SJCRH30 (cell line): ENCODE measurements at regions not wholly inside any gene's neighbourhood (a gene's known extent, or its start where the extent isn't known, plus 50 kb on each side); places are given as distances from the start of the nearest gene placed in this dataset.
"Not testable (repeated sequence)": the region's sequence is repeated elsewhere in the genome, so short reads cannot be mapped to it uniquely, and the experiment has no call there.

ENCODE experiments used
- DNase-seq, 2 experiments: peaks; one replicate each; pipeline ENCODE4 v3.0.0-alpha.2; 2015 to 2020
- H3K27ac ChIP-seq: fragments of 250-450 bp; sonication (Bioruptor Pico); 2 replicates; pipeline ENCODE4 v1.5.1; 2020; ENCODE audit warnings: mild to moderate bottlenecking, moderate library complexity
- H3K27me3 ChIP-seq: fragments of 250-450 bp; sonication (Bioruptor Pico); 2 replicates; pipeline ENCODE4 v1.5.1; 2020; ENCODE audit warnings: mild to moderate bottlenecking, moderate library complexity
- H3K36me3 ChIP-seq: fragments of 250-450 bp; sonication (Bioruptor Pico); 2 replicates; pipeline ENCODE4 v1.5.1; 2020; ENCODE audit warnings: mild to moderate bottlenecking, moderate library complexity
- H3K4me1 ChIP-seq: fragments of 250-450 bp; sonication (Bioruptor Pico); 2 replicates; pipeline ENCODE4 v1.5.1; 2020; ENCODE audit warnings: mild to moderate bottlenecking, moderate library complexity
- H3K4me3 ChIP-seq: fragments of 250-450 bp; sonication (Bioruptor Pico); 2 replicates; pipeline ENCODE4 v1.5.1; 2020; ENCODE audit warnings: mild to moderate bottlenecking, moderate library complexity
- H3K9me3 ChIP-seq: fragments of 250-450 bp; sonication (Bioruptor Pico); replicated peaks from 2 replicates; pipeline ENCODE4 v1.5.1; 2020; ENCODE audit warnings: mild to moderate bottlenecking, moderate library complexity

DNA sequence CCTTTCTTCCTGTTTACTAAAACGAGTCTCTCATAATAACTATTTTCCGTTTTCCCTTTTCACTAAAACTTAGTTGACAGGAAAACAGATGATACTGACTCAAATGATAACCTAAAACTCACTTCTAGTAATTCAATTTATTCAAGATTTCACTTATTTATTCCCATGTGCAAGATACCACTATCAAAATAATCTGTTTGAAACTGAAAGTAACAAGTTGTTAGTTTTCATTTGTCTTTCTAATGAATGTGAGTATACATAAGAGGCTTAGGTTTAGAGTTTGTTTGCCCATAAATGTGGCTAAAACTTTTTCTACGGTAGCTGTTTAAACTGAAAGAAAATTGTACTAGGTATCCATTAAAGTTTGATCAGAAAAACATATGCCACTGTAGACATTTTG, 314.9 kb upstream of the STEAP1 start:
- DNase-seq, result no peak
- Histone ChIP-seq H3K27ac (no peak overlapping the region), H3K4me1 (peaks cover 24% of the 10 kb centered on the region), H3K4me3 (no peak overlapping the region), H3K27me3 (no peaks in the 10 kb centered on the region), H3K9me3 (no peaks in the 10 kb centered on the region), H3K36me3 (no peaks in the 10 kb centered on the region)

DNA sequence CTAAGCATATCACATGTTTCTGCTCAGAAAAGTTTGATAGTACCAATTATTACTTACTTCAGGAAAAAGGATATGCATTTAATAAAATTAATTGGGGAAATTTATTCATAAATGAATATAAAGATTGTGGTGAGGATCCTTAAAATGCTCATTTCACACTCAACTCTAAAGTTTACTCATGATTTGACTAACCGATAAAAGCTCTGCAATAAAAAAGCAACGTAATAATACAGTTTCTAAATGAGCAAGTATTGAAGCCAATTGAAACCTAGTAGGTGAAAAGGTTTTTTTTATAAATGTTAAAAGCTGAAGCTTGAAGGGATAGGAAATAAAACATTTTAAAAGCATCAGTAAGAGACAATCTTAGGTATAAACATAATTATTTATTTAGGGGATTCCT, 308.3 kb upstream of the STEAP1 start:
- Histone ChIP-seq H3K4me3 (no peak overlapping the region), H3K36me3 (no peaks in the 10 kb centered on the region), H3K4me1 (no peaks in the 10 kb centered on the region), H3K27ac (no peak overlapping the region), H3K27me3 (no peaks in the 10 kb centered on the region), H3K9me3 (no peaks in the 10 kb centered on the region)
- no peak for DNase-seq

DNA sequence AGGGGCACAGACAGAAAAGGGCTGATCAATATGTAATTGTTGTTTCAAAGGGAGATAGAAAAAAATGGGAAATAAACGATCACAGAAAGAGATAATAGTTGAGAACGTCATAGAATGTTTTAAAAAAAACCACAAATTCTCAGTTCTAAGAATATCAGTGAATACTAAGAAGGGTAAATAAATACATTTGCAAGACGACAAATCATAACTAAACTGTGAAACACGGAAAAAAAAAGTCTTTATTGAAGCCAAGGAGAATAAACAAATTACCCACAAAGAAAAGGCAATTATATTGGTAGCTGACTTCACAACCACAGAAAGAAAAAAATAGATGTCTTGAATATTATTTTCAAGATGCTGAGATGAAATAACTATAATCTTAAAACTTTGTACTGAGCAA, 305.2 kb upstream of the STEAP1 start:
- no peak overlapping the region for H3K4me3 ChIP-seq
- no peaks in the 10 kb centered on the region for H3K9me3 ChIP-seq
- no peaks in the 10 kb centered on the region for H3K27me3 ChIP-seq

DNA sequence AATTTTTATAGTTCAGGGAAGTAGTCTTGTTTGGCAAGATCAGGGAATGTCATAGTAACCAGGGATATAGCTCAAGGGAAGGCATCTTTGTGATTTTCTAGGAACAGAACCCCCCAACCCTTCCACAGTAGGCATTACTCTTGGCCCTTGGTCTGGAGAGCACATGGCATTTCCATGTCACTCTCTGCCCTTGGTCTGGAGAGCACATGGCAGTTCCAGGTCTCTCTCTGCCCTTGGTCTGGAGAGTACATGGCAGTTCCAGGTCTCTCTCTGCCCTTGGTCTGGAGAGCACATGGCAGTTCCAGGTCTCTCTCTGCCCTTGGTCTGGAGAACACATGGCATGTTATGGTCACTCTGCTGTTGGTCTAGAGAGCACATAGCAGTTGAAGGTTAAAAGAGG, 297.2 kb upstream of the STEAP1 start:
- not testable (repeated sequence) for H3K27ac ChIP-seq, H3K27me3 ChIP-seq, H3K4me1 ChIP-seq, H3K36me3 ChIP-seq, DNase-seq, H3K4me3 ChIP-seq
- H3K9me3 ChIP-seq, result peaks cover 11% of the 10 kb centered on the region

More for the DNA sequence above, 305.2 kb upstream of the STEAP1 start:
- no peaks in the 10 kb centered on the region for H3K36me3 ChIP-seq
- H3K27ac ChIP-seq, result no peak overlapping the region
- no peak for DNase-seq
- no peaks in the 10 kb centered on the region for H3K4me1 ChIP-seq

DNA sequence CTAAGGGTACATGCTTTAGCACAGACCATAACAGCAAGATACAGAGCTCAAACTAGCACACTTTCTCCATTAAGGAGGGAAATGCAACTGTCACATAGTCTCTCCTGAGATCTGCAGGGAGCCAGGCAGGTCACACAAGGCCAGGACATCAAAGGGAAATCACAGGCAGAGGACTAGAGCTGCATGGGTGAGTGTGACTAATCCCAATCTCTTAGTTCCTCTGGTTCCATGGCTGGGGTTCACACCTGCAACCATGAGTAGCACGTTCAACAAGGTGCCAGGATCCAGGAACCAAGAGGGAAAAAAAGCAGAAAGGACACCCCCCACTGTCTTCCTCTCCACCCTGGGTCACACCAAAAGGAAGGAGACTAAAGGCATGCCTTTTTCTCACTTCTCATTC, 296.5 kb upstream of the STEAP1 start:
- Histone ChIP-seq H3K27me3 (no peaks in the 10 kb centered on the region), H3K9me3 (peaks cover 11% of the 10 kb centered on the region), H3K4me3 (no peak overlapping the region), H3K36me3 (no peaks in the 10 kb centered on the region), H3K4me1 (no peaks in the 10 kb centered on the region), H3K27ac (no peak overlapping the region)
- no peak for DNase-seq

DNA sequence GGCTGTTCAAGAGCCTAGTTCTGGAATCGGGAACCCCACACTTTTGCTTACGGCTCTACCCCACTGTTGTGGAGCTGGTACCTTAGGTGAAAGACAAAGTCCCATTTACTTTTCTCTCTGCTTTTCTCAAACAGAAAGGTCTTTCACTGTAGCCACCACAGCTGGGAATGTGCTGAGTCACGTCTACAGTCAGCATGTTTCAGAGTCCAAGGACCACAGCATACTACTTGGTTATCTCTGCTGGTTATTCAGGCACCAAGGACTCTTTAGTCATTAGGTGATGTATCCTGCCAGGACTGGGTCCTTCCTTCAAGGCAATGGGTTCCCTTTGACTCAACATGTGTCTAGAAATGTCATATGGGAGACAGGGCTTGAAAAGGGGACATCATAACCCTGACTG, 266.8 kb upstream of the STEAP1 start:
- Histone ChIP-seq H3K27ac (peak overlapping the region; percentile 22; the same call in 1 of the 2 replicates), H3K9me3 (no peaks in the 10 kb centered on the region)

DNA sequence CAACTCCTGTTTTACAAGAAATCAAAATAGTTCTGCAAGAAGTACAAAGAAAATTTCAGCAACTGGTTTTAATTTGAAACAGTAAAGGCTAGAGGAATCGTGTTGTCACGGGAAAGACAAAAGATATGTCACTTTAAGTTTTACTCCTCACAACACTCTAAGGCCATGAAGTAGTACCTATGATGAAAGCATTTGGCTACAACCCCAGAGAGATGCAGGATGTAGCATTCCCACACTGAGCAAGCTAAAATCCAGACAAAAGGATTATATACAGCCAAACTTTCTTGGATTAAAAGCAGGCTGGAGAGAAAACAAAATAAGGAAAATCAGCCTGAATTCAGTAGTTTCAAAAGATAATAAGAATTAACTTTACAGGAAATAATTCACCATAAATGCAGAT, 245.5 kb upstream of the STEAP1 start:
- H3K9me3 ChIP-seq, result 0 out of 2 replicates have a peak, but pooled peaks cover 3% of the 10 kb centered on the region
- H3K36me3 ChIP-seq, result no peaks in the 10 kb centered on the region
- H3K4me1 ChIP-seq, result no peaks in the 10 kb centered on the region; the same call in 1 of the 2 replicates
- no peaks in the 10 kb centered on the region for H3K27me3 ChIP-seq
- no peak for DNase-seq
- H3K4me3 ChIP-seq, result no peak overlapping the region
- H3K27ac ChIP-seq, result no peak overlapping the region

More for the DNA sequence above, 266.8 kb upstream of the STEAP1 start:
- H3K4me1 ChIP-seq, result peaks cover 9% of the 10 kb centered on the region
- H3K4me3 ChIP-seq, result no peak overlapping the region
- H3K27me3 ChIP-seq, result no peaks in the 10 kb centered on the region; the same call in 1 of the 2 replicates
- peak; percentile 28 to 36 for DNase-seq
- H3K36me3 ChIP-seq, result no peaks in the 10 kb centered on the region

DNA sequence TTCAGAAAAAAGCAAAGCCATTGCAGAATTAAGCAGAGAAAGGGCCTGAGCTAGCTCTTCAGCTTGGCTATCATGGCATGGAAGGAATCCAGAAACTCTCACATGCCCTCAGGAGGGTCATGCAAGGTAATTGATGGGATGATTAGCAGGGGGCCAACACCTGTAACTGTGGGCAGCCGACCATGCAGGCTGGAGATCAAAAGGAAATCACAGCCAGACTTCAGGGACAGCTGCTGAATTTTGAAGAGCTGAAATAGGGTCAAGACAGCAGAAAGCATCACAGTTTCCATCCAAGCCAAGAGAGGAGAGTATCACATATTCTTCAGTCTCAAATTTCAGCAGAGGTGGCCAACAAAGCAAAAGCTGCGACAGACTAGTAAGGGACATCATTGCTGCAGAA, 239.6 kb upstream of the STEAP1 start:
- H3K4me1 ChIP-seq, result no peaks in the 10 kb centered on the region
- H3K4me3 ChIP-seq, result no peak overlapping the region
- no peak overlapping the region for H3K27ac ChIP-seq
- H3K27me3 ChIP-seq, result no peaks in the 10 kb centered on the region
- DNase-seq, result peak in 1 of 2 experiments; percentile 14
- no peaks in the 10 kb centered on the region for H3K36me3 ChIP-seq
- H3K9me3 ChIP-seq, result no peaks in the 10 kb centered on the region

DNA sequence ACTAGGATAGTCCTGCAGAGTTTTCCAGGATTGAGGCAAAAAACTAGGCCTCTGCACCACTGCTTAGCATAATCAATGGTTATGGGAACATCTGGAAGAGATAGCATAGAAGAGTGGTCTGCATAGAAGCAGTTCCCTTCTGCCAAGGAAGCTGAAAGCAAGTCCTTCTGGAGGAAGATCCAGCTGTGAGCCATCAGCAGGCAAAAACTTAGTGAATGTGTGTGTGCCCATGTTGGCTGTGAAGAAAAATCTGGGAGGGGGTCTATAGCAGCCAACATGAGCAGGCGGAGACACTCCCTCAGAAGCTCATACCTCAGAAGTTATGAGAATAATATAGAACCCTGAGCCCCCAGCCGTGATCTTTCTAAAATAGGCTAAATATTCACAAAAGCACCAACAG, 228.1 kb upstream of the STEAP1 start:
- Histone ChIP-seq H3K27ac (no peak overlapping the region), H3K27me3 (no peaks in the 10 kb centered on the region), H3K4me3 (no peak overlapping the region), H3K4me1 (no peaks in the 10 kb centered on the region), H3K36me3 (no peaks in the 10 kb centered on the region), H3K9me3 (0 out of 2 replicates have a peak, but pooled peaks cover 8% of the 10 kb centered on the region)
- DNase-seq, result no peak

DNA sequence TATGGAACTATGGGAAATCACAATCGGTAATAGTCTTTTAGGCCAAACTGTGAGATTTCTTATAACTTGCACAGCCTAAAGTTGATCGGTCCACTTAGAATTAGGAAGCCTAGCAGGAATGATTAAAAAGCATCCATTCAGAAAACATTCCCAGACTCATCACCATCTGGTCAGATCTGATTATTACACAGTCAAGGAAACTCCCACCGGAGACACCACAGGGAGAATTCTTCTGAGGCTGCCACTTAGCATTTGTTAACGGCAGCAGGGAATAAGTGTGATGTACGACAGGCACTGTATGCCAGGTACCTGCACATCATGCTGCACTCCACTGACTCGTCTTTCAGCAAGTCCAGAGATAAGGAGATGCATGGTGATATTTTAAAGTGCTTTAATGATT, 227.6 kb upstream of the STEAP1 start:
- Histone ChIP-seq H3K4me3 (no peak overlapping the region), H3K27me3 (no peaks in the 10 kb centered on the region), H3K4me1 (no peaks in the 10 kb centered on the region), H3K36me3 (no peaks in the 10 kb centered on the region), H3K27ac (no peak overlapping the region), H3K9me3 (0 out of 2 replicates have a peak, but pooled peaks cover 8% of the 10 kb centered on the region)
- no peak for DNase-seq

DNA sequence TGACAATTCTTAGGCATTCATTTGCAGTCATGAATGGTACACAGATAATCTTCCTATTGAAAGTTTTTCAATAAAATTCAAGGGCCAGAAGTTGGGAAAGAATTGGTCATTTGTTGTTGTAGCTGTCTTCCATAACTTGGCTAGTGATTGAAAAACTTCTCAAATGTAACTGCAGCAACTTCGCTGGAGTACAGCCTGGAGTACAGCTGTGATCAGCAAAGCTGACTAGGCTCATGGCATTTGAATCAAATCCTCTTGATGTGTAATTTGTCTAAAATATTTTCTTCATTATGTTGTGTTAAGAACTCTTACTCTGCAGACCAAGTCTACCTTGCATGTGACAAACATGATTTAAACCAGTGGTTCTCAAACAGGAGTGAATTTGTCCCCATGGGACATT, 226.5 kb upstream of the STEAP1 start:
- Histone ChIP-seq H3K4me3 (no peak overlapping the region), H3K36me3 (no peaks in the 10 kb centered on the region), H3K27ac (no peak overlapping the region), H3K4me1 (no peaks in the 10 kb centered on the region), H3K27me3 (no peaks in the 10 kb centered on the region; the same call in 1 of the 2 replicates), H3K9me3 (0 out of 2 replicates have a peak, but pooled peaks cover 8% of the 10 kb centered on the region)
- no peak for DNase-seq

DNA sequence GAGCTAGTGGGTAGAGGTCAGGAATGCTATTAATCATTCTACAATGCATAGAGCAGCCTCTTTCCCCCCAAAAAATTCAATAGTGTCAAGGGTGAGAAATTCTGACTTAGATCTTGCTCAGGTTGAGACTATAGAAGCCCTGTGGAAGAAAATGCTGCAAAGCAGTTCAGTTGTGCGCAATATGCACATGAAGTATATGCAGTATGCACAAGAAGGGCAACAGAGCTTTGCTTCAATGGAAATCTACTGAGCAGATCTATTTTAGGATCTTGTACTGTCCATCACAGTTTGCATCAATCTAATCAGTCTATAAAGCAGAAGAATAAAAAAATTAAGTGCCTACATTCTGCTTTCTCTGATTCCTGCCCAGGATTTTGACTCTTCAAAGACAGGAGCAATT, 225.8 kb upstream of the STEAP1 start:
- no peaks in the 10 kb centered on the region for H3K36me3 ChIP-seq
- no peaks in the 10 kb centered on the region; the same call in 1 of the 2 replicates for H3K27me3 ChIP-seq
- no peaks in the 10 kb centered on the region for H3K4me1 ChIP-seq
- no peak overlapping the region for H3K27ac ChIP-seq
- DNase-seq, result no peak
- H3K9me3 ChIP-seq, result 0 out of 2 replicates have a peak, but pooled peaks cover 8% of the 10 kb centered on the region
- H3K4me3 ChIP-seq, result no peak overlapping the region

DNA sequence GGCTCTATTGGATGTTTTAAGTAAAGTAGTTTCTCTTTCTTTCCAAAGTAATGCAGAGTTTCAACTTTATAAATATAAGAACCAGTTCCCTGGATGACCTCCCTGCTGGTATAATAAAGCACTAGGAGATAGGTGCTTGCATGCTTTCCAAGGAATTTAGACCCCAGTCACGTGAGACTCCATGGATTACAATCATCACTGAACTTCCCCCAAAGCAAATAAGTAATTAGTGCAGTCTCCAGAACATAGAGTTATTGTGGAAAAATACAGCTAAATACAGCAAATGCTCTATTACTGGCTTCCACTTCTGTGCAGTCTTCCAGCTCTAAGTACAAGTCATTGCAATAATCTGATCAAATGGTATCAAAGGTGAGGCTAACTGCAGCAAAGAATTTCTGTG, 220.2 kb upstream of the STEAP1 start:
- no peaks in the 10 kb centered on the region; the same call in 1 of the 2 replicates for H3K27me3 ChIP-seq
- H3K4me3 ChIP-seq, result no peak overlapping the region
- DNase-seq, result no peak
- H3K36me3 ChIP-seq, result no peaks in the 10 kb centered on the region
- 0 out of 2 replicates have a peak, but pooled peaks cover 8% of the 10 kb centered on the region for H3K9me3 ChIP-seq
- H3K4me1 ChIP-seq, result no peaks in the 10 kb centered on the region
- no peak overlapping the region for H3K27ac ChIP-seq

DNA sequence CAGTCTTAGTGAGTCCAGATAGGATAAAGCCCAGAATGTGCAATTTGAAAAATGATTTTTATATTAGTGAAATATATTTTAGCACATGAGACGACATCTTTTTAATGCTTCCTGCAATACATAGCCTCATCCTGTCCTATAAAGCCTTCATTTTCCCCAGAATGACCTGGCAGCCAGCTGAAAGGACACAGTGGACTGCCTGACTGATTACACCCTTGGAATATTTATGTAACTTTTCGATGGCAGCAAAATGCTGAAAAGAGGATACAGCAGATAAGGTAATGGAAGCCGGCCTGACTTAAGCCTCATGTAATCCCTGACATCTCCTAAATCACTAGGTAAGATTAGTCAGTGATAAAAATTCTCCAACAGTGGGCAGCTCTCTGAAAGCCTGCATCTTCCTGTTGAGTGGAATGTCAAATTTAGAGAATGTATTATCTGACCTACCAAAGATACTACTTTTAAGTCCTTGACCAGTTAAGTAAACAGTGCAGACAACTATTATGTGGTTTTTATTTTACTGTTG, 210.7 kb upstream of the STEAP1 start:
- Histone ChIP-seq H3K36me3 (no peaks in the 10 kb centered on the region), H3K27me3 (no peaks in the 10 kb centered on the region), H3K27ac (no peak overlapping the region), H3K4me1 (peaks cover 5% of the 10 kb centered on the region; the same call in 1 of the 2 replicates), H3K9me3 (no peaks in the 10 kb centered on the region), H3K4me3 (no peak overlapping the region)
- DNase-seq, result peak in 1 of 2 experiments; percentile 10

DNA sequence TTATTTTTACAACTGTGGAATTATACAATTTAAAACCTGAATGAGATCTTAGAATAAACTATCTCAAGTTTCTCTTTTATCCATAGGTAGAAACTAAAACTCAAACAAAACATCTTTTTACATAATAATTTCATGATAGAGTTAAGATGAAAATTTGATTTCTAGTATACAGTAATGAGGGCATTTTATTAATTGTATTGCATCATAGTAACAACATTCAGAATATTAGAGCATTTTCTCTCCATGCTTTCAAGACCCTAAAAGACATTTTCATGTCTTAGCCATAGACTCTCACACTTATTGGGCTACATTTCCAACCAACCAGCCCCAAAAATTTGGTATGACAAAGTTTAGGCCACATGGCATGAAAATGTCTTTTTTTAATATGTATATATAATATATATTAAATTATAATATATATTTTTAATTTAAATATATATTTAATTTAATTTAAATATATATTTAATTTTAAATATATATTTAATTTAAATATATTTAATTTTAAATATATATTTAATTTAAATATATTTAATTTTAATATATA, 195.7 kb upstream of the STEAP1 start:
- no peak for DNase-seq
- Histone ChIP-seq H3K4me3 (no peak overlapping the region), H3K36me3 (no peaks in the 10 kb centered on the region), H3K27ac (no peak overlapping the region), H3K9me3 (no peaks in the 10 kb centered on the region), H3K27me3 (no peaks in the 10 kb centered on the region), H3K4me1 (no peaks in the 10 kb centered on the region)
